SU-DHL-6 (cell line): ENCODE measurements at regions not wholly inside any gene's neighbourhood (a gene's known extent, or its start where the extent isn't known, plus 50 kb on each side); places are given as distances from the start of the nearest gene placed in this dataset.

Source experiments
- EZH2phosphoT487 ChIP-seq: fragments of 200-600 bp; sonication (generic), shearing (Covaris generic); conservative IDR thresholded peaks from 2 replicates; pipeline ENCODE4 v1.6.1; 2018; ENCODE audit warnings: mild to moderate bottlenecking, antibody characterized with exemption, low read length, moderate library complexity, mixed read lengths
- TF ChIP-seq, protein P1 (sequence below): fragments of 200-600 bp; sonication (generic); IDR thresholded peaks from one replicate; pipeline ENCODE4 v1.5.1; 2017; ENCODE audit warnings: antibody characterized with exemption, mild to moderate bottlenecking, low read length, moderate library complexity; ENCODE audit not compliant: insufficient read depth, poor library complexity, severe bottlenecking

GRCh38 chr3:26369133-26369532 lies 253.4 kb upstream of the LRRC3B start:
- TF ChIP-seq, protein P1, sequence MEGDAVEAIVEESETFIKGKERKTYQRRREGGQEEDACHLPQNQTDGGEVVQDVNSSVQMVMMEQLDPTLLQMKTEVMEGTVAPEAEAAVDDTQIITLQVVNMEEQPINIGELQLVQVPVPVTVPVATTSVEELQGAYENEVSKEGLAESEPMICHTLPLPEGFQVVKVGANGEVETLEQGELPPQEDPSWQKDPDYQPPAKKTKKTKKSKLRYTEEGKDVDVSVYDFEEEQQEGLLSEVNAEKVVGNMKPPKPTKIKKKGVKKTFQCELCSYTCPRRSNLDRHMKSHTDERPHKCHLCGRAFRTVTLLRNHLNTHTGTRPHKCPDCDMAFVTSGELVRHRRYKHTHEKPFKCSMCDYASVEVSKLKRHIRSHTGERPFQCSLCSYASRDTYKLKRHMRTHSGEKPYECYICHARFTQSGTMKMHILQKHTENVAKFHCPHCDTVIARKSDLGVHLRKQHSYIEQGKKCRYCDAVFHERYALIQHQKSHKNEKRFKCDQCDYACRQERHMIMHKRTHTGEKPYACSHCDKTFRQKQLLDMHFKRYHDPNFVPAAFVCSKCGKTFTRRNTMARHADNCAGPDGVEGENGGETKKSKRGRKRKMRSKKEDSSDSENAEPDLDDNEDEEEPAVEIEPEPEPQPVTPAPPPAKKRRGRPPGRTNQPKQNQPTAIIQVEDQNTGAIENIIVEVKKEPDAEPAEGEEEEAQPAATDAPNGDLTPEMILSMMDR = no peak
- no peak for TF ChIP-seq EZH2phosphoT487
